GM18858 (cell line): ENCODE measurements at regions not wholly inside any gene's neighbourhood (a gene's known extent, or its start where the extent isn't known, plus 50 kb on each side); places are given as distances from the start of the nearest gene placed in this dataset.

Source experiments
- ATAC-seq: cut with Tn5 transposase; IDR thresholded peaks from one replicate; pipeline ENCODE4 v1.9.1; 2021; ENCODE audit not compliant: unreplicated experiment

DNA sequence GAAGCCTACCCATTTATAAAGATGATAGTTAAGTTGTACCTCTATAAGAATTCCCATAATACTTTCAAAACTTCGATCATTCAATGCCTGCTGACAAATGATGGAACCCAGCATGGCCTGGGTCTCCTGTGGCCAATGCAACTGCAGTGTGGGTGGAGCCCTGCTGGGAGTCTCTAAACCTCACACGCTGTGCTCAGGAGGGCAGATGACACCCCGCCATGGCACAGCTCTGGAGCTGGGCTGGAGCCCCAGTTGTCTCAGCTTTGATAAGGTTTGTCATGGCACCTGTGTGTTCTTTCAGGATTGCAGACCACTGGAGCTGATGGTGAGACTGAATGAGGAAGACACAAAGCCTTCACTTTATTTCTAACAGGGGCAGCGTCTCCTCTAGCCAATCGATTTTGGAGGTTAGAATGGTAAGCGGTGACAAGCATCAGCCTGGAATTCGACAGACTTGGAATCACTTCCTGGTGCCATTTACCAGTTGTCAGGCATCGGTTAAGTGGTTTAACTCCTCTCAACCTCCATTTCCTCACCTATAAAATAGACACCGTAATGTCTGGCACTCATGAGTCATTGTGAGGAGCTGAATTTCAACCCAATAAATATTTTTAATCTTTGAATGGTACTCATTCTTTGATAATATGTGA is 383.6 kb upstream of the SALL3 start:
- ATAC-seq: no peak

DNA sequence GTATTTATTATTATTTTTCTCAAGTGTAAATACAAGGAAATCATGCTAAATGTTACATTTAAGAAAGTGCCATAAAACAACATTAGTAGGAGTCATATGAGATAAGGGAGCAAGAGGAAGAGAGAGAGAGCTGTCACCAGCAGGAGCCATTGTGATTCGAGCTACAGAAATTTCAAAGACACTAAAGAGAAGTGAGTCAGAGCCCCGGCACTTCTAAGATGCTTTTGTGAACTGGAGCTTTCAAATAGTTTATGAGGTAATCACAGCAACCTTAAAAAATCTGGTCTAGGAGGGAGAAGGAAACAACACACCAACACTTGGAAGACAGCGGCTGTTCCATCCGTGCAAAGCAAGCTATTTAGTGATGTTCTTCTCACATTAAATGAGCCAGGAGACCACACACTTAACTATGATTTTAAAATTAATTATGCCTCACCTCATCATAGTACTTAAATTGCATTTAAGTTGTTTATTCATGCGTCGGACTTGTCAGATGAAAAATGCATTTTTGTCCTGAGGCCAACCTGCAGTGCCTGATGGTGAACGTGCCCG is 382.7 kb upstream of the SALL3 start:
- ATAC-seq: no peak

DNA sequence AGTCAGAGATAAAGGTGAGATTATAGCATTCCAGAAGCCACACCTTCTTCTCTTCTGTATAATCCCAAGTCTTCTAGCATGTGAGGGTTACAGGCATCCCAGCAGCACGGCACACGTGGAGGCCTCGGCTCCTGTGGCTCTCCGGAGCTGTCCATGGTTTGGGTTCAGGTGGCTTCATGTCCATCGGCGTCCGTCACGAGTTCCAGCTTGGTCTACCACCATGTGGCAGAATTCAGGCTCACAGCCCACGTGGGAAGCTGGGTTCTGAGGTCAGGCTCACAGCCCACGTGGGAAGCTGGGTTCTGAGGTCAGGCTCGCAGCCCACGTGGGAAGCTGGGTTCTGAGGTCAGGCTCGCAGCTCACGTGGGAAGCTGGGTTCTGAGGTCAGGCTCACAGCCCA is 378.3 kb upstream of the SALL3 start:
- no peak for ATAC-seq

DNA sequence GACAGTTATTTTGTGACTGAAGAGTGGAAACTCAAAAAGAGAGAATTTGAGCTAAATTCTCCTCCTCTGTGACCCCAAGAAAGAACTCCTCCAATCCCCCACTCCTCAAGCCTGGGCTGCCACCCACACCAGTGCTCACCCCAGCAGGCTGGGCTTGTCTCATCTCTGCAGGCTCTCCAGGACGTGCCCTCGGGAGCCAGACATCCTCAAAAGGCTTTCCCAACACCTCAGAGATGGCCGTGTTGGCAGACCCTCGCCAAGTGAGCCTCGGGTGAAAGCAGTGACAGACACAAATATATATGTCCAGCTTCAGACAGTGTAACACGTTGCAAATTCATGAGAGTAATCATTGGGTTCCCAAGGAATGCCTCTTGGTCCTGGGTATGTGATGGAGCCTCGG is 377.7 kb upstream of the SALL3 start:
- no peak for ATAC-seq

DNA sequence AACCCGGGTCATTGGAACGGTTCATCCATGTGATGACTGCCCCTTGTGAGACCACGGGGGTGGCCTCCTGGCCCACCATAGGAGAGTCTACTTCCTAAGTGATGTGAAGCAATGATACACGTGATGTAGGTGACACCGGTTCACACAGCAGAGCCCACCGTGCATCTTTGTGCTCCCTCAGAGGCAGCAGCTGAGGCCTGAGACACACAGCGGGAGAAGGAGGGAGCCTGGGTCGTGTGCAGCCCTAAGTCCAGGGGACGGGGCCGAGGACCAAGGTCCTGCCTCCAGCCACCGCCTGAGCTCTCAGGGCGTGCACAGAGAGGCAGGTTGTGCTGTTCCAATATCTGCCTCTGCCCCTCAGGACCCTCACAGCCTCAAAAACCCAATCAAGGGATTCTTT is 377.2 kb upstream of the SALL3 start:
- no peak for ATAC-seq

DNA sequence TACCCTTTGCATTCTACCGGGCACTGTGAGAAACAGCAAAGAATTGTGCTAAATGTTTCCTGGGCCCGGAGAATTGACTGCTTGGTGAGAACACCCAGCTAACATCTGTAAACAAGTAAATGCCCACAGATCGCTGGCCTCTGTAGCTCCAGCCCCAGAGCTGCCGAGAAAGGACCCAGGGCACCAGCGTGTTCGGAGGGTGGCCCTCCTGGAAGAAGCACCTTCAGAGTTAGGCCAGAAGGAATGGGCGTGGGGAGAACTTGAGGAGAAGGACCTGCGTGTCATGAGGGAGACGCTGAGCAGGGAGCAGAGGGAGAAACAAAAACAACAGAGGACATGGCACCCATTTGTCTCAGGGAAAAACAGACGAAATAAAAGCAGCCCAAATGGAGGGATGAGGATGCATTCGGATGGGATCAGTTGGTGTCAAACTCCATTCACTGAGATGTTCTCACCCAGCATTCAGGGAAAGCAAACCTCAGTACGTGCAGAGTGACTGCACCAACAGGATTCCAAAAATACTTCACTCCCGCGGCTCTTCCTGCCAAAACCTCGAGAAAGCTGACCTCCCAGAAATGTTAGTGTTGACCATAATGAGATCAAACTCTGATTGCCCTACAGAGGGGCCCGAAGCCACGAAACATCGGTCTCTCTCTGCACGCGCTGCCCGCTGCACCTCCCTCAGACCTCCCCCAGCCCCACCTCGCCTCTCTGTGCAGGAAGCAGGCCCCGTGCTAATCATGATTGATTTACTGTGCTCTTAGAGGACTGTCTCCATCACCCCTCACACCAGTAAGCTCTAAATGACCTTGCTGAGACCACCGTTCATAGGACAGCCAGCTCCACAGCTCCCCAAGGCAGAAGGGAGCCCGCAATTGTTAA is 376.3 kb upstream of the SALL3 start:
- ATAC-seq: no peak

DNA sequence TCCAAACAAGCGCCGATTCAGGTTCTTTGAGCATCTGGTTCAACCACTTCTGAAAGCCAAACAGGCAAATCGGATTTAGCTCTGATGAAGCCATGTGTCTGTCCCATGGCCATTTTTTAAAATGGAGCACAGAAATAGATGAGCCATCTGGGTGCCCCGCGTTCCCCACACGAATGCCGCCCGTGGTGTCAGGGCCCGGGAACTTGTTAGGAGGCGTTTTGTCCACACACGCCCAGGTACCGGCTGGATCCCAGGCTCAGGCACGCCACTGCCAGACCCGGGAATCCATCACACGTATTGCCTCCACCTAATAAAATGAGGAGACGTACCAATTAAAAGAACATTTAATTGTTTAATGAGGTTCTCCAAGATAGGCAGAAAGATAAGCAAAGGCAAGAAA is 374.4 kb upstream of the SALL3 start:
- ATAC-seq: no peak

DNA sequence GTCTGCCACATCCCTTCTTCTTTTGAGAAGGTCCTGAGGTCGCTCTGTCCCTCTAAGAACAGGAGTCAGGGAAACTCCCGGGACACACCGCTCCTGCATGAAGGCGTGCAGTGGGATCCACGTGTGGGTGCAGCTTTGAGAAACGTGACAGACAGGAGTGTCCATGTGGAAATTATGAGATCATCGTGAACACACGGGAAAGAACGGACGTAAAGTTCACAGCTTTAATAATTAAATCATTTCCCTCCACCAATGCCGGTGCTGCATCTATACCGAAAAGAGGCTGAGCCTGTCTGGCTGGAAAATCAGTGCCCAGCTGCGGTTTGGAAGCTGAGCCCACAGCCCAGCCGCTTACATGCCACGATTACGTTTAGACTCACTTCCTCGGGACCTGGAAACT is 372.4 kb upstream of the SALL3 start:
- ATAC-seq: no peak

DNA sequence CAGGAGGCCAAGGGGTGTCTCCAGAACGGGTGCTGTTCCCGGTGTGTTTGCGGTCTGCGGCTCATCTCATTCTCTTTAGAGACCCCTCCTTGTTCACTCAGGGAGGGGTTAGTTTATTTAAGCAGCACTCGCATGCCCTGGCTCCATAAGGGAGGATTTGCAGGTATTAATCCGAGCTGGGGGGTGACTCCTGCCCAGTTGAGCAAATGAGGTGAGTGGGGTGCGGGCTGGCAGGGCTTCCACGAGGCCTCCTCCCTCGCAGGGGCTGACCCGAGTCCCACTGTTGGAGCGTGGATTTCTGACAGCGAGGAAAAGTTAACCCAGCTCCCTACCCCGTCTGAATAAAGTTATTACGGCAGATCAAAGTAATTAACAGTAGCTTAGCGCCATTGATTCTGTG is 371.8 kb upstream of the SALL3 start:
- no peak for ATAC-seq

DNA sequence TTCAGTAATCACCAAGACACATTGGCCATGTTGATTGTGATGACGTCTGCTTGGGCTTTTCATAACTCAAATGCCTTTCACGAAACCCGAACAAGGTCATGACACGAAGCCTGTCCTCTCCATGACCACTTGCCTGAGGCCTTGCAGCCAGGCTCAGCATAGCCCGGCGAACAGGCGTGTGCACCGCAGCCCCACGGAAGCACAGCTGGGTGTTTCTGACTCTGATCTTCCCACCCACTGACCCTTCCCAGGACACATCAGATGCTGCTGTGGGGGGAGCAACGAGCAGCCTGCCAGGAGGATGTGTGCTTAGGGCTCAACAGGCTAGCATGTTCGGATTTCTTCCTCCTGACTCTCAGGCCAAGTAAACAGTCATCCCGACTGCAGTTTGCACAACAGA is 369.4 kb upstream of the SALL3 start:
- no peak for ATAC-seq

DNA sequence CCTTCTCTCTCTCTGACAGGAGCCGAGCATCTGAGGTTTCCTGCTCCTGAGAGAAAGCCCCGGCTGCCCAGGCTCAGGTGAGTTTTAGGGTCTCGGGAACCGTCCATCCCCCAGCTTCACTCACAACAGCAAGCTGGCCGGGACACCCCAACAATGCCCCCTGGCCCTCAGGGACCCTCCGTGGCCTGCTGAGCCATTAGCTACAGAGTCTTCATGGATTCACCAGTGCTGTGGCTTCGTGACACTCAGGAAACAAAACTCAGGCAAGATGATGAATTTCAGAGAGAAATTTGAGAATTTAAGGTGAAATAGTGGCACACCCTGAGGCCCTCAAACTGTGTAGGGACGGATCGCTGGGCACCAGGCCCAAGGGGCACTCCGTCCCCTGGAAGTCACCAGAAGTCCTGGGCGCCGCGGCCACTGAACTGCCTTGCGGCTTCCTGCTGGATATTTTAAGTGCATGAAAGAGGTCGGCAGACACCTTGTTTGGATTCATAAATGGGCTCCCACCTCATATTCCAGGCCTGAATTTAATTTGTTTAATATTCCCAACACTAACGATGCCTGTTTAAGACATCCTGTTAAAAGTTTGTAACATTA is 368.3 kb upstream of the SALL3 start:
- ATAC-seq: no peak

DNA sequence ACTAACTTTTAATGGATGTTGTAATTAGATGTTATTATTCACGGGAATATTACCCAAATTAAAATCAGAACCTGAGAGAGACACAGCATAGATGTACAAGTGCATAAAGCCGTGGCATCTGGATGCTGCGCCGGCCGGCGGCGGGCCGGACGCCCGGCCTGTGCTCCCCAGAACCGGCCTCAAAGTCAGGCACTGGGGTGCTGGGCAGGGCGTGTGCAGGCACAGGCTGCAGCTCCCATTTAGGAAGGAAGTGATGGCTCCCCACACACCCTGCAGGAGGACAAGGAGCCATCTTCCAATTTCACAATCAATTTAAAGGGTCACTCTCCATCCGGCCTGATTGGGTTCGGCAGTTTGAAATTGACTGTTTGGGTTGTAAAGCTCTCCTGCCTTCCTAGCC is 367.7 kb upstream of the SALL3 start:
- no peak for ATAC-seq

DNA sequence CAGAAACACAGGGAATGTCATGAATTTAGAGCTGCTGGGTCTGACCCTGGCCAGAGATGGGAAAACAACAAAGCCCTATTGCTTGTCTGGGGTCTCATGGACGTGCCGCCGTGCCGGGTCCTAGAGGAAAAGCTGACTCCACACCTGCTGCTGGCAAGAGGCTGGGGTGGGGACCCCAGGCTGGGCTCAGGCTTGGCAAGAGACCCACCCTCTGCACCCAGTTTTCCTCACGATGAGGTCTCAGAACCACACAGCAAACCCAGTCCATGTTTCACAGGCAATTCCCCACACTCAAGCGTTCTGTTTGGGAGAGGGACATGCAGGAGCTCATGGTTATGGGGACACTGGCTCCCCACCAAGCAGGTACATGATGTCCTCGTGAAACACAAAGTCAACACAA is 367.3 kb upstream of the SALL3 start:
- ATAC-seq: no peak

DNA sequence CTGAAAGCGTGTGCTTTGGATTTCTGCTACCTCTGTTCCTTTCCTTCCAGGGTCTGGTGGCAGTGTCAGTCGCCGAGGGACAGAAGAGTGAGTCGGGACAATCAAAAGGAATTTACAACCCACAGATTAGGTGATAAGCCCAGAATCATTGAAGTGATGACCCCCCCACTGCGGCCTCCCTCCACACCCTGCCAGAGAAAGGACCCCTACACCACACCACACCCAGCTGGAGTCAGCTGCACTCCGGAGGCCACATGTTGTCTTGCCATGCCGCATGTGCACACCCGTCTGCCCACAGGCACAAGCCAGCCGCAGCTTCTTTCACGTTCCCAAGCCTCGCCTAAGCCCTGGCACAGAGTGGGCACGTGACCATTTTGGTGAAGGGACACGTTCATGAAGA is 366.8 kb upstream of the SALL3 start:
- no peak for ATAC-seq

DNA sequence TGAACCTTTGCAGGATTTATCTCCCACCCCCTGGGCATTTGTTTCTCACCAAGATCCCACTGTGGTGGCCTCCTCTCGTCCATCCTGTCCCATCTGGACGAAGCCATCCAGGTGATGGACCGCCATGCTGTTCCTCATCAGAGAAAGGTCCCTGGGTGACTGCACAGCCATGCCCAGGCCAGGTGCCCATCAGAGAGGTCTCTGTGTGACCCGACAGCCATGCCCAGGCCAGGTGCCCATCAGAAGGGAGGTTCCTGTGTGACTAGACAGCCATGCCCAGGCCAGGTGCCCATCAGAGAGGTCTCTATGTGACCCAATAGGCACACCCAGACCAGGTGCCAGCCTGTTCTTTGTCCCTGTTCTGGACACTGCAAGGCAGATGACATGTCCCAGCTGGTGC is 360.9 kb upstream of the SALL3 start:
- no peak for ATAC-seq

DNA sequence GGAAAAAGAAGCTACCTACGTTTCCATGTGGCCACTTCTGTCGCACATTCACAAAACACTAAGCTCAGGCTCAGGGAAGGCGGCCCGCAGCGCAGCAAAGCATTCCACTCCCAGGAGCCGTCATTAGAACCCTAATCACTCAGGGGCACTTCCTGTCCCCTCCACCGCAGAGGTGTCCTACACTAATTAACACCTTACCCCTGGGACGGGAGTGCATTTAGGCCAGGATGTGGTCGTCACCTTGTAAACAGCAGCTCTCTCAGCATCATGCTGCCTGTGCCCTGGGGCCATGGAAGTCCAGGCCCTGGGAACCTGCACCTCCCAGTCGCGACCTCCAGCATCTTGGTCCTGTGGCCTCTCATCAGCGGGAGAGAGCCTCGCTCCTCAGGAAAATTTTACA is 359.8 kb upstream of the SALL3 start:
- ATAC-seq: no peak

DNA sequence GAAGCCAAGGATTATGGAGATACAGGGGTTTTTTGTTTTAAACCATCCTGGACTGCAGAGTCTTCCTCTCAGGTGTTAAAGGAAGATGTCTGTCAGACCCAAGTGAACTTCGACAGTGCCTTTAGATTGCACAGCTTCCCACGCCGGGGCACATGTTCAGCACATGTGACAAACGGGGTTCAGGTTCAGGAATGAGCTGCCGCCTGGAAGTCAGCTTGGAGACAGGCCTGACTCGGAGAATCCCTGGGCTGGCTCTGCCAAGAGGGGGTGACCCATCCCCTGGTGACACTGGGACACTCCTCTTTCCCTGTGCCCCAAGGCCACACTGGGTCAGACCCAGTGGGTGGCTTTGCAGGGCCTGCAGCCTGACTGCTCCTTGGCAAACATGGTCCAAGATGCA is 359.3 kb upstream of the SALL3 start:
- ATAC-seq: no peak

DNA sequence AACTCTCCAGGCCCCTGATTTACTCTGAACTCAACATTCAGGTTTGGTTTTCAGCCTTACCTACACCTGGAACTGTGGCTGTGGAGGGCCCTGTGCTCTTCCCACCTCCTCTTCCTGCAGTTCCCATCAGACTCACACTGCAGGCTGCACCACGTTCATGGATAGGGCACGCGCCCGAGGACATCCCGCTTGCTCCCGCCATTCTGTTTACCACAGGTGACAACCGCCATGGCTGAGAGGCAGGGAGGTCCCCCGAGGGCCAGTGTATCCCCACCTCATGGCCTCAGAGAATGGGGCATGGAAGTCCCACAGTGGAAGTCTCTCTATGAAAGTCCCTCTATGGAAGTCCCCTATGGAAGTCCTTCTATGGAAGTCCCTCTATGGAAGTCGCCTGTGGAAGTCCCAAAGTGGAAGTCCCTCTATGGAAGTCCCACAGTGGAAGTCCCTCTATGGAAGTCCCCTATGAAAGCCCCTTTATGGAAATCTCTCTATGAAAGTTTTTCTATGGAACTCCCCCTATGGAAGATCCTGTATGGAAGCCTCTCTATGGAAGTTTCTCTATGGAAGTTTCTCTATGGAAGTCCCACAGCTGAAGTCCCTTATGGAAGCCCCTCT is 358.4 kb upstream of the SALL3 start:
- ATAC-seq: no peak

DNA sequence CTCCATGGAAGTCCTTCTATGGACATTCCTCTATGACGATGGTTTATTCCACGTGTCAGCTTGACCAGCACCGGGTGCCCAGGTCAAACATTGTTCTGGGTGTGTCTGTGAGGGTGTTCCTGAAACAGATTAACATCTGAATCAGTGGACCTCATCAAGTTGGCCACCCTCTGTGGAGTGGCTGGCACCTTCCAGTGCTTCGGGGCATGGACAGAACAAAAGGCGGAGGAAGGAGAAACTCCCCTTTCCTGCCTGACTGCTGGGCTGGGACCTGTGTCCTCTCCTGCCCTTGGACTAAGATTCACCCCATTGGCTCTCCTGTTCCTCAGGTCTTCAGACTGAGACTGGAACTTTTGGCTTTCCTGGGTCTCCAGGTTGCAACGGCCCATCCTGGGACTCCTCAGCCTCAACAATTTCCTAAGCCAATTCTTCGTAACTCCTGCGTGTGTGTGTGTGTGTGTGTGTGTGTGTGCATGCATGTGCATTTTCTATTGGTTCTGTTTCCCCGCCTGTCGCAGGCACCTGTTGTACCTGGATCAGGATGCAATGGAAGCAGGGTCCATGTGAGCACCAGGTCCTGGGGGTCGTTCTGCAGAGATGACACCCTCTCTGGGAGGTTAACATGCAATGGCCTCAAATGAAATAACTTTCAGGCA is 357.2 kb upstream of the SALL3 start:
- ATAC-seq: no peak

DNA sequence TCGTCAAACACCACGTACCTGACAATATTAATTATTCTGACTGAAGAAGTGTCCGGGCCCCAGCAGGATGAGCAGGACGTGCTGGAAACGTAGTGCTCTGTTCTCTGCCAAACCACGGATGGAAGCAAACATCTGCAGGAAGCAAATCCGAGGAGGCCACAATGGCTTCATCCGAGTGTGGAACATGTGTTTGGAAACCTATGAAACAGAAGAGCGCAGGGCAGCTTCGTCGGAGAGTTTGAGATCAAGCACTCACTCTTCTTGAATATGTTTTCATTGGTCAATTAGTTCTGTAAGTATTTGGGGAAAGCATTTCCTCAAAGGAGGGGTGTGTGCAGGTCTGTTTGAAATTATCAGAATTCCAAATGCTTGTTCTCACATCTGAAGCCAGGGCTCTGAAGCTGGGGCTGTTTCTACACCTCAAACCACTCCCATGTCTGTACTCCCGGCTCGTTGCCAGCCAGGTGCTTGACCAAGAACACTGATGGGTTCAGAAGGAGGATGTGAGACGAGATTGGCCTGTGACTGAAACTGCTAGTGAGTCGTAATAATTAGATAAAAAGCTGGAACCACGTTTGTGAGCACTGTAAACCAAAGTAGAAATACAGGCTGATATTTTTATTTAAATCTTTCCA is 356.6 kb upstream of the SALL3 start:
- no peak for ATAC-seq
